GM23338 (cell line): ENCODE measurements at regions not wholly inside any gene's neighbourhood (a gene's known extent, or its start where the extent isn't known, plus 50 kb on each side); places are given as distances from the start of the nearest gene placed in this dataset.

Source experiments
- TF ChIP-seq, protein P1 (sequence below): IDR thresholded peaks from one replicate; pipeline ENCODE4 v1.6.1; 2018; ENCODE audit warnings: antibody characterized with exemption; ENCODE audit not compliant: unreplicated experiment
- TF ChIP-seq, protein P2 (sequence below), 2 experiments: fragments of 200-600 bp in 1 of 2; sonication (generic) in 1 of 2; conservative IDR thresholded peaks; 2 replicates each; pipeline versions ENCODE4 v1.5.1 to v1.6.1; 2016 to 2017; ENCODE audit warnings: antibody characterized with exemption in 2 of 2, low read depth in 2 of 2, mild to moderate bottlenecking in 2 of 2, moderate library complexity in 1 of 2

DNA sequence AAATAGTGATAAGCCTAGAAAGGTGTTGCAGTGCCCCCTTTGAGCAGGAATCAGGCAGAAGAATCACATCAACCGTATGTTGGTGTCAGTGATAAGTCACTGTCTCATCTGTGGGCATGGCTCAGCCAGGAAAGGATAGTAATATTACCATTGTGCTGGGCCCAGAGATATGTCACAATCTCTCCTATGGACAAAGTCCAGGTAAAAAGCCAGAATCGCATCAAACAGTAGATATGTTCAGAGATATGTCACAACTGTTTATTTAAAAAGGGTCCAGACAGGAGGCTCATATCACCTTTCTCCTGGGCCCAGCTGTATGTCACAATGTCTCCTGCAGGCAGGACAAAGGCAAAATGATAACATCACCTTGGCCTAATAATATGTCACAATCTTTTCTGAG lies 241.4 kb downstream of the RPS4Y2 start:
- TF ChIP-seq, protein P1, sequence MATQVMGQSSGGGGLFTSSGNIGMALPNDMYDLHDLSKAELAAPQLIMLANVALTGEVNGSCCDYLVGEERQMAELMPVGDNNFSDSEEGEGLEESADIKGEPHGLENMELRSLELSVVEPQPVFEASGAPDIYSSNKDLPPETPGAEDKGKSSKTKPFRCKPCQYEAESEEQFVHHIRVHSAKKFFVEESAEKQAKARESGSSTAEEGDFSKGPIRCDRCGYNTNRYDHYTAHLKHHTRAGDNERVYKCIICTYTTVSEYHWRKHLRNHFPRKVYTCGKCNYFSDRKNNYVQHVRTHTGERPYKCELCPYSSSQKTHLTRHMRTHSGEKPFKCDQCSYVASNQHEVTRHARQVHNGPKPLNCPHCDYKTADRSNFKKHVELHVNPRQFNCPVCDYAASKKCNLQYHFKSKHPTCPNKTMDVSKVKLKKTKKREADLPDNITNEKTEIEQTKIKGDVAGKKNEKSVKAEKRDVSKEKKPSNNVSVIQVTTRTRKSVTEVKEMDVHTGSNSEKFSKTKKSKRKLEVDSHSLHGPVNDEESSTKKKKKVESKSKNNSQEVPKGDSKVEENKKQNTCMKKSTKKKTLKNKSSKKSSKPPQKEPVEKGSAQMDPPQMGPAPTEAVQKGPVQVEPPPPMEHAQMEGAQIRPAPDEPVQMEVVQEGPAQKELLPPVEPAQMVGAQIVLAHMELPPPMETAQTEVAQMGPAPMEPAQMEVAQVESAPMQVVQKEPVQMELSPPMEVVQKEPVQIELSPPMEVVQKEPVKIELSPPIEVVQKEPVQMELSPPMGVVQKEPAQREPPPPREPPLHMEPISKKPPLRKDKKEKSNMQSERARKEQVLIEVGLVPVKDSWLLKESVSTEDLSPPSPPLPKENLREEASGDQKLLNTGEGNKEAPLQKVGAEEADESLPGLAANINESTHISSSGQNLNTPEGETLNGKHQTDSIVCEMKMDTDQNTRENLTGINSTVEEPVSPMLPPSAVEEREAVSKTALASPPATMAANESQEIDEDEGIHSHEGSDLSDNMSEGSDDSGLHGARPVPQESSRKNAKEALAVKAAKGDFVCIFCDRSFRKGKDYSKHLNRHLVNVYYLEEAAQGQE: no peak
- TF ChIP-seq, protein P2, sequence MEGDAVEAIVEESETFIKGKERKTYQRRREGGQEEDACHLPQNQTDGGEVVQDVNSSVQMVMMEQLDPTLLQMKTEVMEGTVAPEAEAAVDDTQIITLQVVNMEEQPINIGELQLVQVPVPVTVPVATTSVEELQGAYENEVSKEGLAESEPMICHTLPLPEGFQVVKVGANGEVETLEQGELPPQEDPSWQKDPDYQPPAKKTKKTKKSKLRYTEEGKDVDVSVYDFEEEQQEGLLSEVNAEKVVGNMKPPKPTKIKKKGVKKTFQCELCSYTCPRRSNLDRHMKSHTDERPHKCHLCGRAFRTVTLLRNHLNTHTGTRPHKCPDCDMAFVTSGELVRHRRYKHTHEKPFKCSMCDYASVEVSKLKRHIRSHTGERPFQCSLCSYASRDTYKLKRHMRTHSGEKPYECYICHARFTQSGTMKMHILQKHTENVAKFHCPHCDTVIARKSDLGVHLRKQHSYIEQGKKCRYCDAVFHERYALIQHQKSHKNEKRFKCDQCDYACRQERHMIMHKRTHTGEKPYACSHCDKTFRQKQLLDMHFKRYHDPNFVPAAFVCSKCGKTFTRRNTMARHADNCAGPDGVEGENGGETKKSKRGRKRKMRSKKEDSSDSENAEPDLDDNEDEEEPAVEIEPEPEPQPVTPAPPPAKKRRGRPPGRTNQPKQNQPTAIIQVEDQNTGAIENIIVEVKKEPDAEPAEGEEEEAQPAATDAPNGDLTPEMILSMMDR (conservative IDR thresholded peaks at IDR 0.05; ENCODE audit: low read depth in 2 of 2): no peak
